NOMO-1 (cell line): ENCODE measurements at regions not wholly inside any gene's neighbourhood (a gene's known extent, or its start where the extent isn't known, plus 50 kb on each side); places are given as distances from the start of the nearest gene placed in this dataset.

Experiments used
- DNase-seq, 2 experiments: peaks; one replicate each; lab custom pipeline; 2025; ENCODE audit not compliant: unreplicated experiment in 2 of 2; lab: John Stamatoyannopoulos, UW

DNA sequence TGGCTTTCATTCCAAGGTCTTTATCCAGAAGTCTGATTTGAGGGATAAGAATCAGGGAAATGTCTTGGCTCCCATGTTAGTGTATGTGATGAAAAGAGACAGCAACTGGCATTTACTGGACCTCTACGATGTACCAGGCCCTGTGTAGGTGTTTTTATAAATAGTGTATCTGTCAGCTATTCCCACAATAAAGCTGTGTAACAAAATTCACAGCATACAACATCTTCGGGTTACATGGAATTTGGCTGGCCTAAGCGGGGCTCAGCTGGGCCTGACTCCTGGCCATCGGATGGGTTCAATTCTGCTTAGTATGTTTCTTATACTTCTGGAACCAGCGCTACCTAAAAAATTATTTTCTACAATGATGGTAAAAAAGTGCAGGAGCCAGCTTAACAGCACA, 128.2 kb downstream of the SNX5 start:
- no peak for DNase-seq

DNA sequence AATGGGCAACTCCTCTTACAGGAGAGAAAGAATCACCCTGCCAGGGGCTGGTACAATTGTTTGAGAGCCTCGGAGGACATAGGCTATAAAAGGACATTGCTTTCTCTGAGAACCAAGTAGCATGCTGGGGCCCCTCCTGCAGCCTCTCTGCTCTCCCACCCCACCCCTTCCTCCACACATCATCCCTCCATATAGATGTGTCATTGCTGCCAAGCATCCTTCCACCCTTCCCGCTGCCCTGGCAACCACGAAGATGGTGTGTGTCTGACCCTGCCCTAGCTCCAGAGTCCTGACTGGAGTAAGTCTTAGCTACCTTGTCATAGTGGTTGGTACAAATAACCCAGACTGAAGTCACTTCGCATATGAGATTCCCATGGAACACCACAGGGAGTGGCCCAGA, 129.7 kb downstream of the SNX5 start:
- no peak for DNase-seq

DNA sequence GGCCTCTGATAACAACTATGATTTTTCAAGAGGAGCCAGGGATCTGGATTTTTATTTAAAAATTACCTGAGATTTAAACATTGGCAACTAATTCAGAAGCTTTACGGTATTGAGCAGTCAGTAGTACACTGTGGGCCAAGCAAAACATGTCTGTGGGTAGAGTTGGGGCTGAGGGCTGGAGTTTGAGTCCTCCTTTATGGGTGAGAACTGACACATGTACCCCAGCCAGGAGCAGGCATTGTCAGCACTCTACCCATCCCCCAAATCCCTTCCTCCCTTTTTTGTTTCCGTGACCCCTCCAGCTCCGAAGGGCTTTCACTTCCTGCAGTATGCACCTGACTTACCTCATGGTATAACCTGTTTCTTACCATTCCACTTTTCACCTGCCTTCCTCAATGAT, 131.4 kb downstream of the SNX5 start:
- no peak for DNase-seq

DNA sequence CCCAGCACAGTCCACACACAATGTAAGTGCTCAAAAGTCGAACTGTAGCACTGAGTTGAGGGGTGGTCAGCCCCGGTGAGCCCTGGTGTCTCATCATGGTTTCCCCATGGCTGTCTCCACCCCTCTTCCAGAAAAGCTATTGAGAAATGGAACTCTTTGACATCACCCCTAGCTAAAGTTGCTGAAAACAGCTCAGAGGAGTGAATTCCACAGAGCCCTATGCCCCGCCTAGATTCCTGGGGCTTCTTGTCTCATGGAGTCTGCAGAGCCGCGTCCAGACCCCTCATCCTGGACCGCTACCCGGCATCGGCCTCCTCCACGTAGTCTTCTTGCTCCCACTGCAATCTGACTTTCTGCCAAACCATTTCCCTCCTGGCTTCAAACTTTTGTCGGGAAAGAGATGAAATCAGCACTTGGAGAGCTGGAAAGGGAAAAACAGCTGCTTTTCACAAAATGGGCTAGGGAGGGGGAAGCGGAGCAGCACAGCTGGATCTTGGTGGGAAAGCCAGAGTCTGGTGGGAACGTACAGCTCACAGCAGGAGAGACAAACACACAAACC, 132.2 kb downstream of the SNX5 start:
- DNase-seq = no peak

DNA sequence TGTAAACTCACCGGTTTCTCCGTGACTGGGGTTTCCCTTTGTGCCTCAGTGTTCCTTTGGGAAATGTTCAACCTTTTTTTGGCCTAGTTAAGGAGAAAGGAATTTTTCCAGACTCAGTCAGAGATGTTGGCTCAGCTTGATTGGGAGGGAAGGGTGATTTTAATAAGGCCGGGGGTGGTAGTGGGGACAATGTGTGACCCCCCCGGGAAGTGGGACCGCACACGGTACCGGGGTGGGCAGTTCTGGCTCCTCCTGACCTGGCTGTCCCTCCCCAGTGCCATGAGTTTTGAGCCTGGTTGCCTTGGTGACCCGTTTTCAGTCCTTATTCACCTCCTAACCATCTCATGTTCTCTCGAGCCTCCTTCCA, 132.7 kb downstream of the SNX5 start:
- no peak for DNase-seq

DNA sequence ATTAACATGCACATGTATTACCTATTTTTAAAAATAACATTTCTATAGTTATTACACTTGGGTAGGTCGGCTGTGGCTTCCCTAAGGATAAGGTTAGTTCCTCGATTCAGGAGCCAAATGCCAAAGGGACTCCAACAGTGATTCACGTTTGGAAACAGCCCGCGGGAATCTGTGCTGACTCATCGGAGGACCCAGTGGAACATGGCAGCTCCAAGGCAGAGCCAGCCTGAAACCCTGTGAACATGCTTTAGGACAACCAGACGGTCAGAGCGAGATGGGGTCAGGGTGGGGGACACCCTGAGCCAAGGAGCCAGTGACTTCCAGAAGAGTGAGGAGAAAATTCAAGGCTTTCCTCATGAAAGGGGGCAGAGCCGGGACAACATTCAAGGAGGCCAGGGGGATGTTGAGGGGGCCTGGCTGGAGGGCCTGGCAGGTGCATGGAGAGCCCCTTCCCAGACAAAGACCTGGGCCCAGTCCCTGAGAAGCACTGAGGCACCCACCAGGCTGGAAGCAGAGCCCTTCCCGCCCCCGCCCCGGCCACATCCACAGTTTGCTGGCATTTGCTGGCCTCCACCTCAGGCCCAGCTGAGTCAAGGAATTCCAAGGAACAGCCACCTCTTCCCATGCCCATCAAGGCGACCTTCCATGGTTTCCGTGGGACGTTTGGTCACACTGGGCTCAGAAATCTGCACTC, 133.2 kb downstream of the SNX5 start:
- DNase-seq = no peak

DNA sequence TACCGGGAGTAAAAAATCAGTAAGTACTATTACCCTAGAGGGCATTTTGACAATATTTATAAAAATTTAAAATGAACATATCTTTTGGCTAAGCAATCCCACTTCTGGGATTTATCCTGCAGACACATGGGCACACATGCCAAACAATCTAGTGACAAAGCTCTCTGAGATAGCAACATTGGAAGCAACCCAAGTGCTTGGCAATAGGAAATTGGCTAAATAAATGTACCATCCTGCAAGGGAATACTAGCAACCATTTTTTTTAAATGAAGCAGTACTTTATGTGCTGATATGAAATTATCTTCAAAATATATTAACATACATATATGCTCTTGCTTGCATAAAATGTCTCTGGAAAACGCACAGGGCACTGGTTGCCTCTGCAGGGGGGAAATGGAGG, 133.8 kb downstream of the SNX5 start:
- no peak for DNase-seq

DNA sequence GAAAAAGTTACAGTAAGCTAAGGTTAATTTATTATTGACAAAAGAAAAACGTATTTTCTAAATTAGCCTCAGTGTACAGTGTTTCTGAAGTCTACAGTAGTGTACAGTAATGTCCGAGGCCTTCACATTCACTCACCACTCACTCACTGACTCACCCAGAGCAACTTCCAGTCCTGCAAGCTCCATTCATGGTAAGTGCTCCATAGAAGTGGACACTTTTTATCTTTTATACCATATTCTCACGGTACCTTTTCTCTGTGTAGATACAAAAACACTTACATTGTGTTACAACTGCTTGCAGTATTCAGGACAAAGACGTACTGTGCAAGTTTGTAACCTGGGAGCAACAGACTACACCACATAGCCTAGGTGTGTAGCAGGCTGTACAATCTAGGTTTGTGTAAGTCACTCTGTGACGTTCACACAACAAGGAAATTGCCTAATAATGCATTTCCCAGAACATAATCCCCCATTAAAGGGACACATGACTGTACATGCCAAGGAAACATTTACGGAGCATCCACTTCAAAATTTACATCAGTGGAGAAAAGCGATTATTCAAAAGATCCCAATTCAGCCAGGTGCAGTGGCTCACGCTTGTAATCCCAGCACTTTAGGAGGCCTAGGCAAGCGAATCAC, 133.4 kb downstream of the BANF2 start:
- DNase-seq = no peak

DNA sequence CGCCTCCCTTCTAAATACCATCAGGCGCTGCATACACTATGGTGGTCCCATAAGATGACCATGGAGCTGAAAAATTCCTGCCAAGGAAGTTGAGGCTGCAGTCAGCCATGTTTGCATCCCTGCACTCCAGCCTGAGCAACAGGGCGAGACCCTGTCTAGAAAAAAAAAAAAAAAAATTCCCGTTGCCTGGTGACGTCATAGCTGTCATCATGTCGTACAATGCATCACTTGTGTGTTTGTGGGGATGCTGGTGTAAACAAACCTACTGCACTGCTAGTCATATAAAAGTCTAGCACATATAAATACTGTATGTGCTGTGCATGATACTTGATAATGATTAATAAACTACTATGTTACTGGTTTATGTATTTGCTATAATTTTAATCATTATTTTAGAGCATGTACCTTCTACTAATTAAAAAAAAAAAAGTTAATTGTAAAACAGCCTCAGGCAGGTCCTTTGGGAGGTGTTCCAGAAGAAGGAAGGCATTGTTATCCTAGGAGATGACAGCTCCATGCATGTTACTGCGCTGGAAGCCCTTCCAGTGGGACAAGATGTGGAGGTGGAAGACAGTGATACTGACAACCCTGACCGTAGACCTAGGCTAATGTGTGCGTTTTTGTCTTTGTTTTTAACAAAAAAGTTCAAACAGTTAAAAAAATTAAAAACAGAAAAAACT, 132.6 kb downstream of the BANF2 start:
- no peak for DNase-seq

DNA sequence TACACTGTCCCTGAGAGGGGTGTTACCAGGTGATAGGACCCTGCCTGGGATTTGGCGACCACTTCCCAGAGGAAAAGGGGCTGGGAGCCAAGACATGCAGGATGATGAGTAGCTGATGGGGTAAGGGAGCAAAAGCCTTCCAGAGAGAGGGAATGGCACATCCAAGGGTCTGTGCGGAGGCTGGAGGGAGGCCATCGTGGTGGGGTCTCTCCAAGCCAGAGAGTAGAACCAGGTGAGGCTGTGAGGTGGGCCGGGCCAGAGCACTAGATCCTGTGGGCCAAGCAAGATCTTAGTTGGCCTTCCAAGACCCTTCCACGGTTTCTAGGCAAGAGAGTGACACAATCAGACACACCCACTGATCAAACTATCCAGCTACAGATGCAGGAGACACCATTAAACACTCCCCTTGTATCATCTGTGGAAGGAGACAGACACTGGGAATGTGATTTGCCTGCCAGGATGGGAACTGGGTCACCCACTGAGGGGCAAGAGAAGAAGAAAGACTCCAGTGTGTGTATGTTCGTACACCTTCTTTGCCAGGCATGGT, 128.9 kb downstream of the BANF2 start:
- DNase-seq = no peak

DNA sequence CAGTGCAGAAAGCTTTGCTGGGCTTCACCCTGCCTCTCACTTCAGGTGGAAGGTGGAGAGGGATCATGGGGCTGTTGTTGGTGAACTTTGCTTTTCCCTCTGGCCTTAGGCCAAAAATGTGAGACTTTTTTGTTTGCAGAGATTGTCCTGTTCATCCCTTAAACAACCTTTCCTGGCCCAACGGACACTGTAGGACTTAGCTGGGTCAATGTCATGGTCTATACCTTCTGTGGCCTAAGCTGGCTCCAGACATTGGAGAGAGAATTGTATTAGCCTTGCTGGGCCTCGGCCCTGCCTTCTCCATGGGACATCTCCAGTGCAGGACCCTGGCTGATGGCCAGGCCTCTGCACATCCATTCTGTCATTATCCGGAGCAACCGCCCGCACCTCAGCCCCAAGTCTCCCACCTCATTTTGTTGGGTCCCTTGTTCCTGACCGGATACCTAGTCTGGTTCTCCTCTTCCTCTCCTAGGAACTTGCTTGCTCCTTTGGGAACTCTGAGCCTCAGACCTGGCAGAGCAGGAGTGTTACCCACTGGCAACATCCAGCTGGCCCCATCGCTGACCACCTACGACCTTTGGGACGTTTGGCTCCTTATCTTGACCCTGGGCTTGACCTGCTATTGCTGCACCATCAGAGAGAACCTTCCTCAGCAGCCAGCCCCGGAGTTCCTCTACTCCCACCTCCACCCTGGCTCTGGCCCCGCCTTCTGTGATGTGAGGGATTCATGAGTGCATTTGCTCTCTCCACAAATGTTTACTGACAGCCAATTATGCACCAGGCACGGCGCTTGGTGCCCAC, 128.2 kb downstream of the BANF2 start:
- no peak for DNase-seq

DNA sequence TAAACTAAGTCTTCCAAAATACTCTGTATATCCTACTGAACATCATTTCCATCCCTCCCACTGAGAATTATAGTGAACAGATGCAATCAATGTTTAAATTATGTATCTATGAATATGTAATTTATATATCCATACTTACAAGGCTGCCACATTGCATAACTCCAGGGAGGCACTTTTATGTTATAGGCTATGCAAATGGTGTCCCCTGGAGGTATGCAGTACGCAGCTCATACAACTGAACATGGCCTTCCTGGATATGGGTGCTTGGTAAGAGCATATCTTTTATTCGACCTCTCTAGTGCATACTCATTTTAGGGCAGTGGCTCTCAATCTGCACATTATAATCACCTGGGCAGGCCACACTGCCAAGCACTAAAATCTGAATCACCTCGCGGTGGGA, 127.3 kb downstream of the BANF2 start:
- no peak for DNase-seq

DNA sequence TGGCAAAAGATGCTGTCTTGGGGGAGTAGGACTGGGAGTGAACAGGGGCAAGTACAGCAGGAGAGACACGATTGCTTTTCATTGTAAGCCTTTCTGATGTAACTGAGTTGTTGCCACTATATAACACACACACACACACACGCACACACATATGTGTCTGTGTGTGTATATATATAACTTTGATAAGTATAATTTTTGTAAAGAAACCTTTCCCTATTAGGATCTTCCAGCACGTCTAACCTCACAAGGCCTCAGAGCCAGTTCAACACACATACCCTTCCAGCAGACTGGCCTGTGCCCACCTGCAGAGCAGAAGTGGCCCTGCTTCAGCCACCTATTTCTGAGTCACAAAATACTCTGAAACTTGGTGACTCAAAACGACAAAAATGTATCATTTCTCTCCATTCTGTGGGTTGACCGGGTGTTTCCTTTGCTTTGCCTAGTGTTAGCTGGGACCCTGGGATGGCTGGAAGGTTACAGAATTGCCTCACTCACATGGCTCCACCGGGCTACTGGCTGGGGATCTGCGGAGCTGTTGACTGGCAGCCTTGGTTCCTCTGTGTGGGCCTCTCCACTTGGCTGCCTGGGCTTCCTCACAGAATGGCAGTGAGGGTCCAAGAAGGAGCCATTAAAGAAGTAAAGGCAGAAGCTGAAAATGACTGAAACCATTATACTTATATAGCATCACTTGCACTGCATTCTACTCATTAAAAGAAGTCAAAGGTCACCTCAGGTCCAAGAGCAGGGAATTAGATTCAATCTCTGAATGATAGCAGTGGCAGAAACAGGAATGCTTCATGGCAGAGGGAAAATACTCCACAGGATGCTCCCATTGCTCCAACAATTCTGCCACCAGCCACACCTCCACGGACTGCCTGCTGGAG, 126.4 kb downstream of the BANF2 start:
- DNase-seq = no peak

DNA sequence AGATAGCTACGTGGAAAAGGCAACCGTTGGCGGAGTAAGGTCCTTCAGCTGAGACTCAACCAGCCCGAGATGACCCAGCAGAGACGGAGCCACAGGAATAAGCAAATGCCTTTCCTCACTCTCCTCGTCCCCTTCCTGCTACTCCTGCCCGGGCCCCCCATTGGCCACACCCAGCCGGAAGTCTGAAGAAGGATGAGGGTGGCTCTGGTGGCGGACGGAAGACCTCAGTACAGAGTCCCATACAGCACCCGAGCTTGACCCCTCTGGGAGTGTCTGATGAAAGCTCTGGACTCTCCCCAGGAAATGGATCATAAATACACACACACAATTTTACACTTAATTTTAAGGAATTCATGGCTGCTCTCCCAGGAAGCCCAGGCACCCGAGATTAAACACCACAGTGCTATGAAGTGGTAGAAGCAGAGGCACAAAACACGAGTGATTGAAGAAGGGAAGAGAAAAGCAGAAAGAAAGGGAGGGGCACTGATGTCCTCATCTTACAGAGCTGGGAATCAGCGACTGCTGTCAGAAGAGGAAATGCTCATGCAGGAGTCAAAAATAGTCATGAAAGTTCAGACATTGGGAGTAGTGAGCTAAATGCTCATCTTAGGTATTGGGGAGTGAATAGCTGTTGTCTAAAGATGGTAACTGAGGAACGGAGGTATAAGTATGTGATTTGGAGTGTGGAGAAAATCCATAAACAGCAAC, 125.6 kb downstream of the BANF2 start:
- peak in 1 of 2 experiments; percentile 26 for DNase-seq

DNA sequence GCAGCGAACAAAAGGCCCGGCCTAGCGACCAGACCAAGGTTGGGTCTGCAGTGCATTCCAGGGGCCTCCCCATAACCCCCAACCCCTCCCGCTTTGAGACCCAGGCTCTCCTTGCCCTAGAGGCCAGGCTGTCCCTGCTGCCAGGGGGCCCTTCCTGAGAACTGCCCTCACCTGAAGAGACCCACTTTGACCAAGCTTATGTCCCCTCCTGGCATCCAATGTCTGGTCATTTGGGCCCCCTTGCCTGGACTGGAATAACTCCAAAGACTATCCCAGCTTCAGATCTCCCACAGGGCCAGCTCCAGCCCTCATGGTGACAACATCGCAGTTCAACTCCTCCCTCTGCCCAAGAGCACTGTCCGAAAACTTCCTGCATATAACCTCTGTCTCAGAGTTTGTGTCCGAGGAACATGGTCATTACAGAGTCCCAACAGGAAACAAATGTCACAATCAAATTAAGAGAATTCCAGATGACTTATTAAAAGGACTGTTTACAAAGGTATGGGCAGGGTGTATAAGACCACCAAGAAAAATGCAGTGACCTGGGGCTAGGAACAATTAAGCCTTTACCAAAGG, 125.0 kb downstream of the BANF2 start:
- DNase-seq = no peak

DNA sequence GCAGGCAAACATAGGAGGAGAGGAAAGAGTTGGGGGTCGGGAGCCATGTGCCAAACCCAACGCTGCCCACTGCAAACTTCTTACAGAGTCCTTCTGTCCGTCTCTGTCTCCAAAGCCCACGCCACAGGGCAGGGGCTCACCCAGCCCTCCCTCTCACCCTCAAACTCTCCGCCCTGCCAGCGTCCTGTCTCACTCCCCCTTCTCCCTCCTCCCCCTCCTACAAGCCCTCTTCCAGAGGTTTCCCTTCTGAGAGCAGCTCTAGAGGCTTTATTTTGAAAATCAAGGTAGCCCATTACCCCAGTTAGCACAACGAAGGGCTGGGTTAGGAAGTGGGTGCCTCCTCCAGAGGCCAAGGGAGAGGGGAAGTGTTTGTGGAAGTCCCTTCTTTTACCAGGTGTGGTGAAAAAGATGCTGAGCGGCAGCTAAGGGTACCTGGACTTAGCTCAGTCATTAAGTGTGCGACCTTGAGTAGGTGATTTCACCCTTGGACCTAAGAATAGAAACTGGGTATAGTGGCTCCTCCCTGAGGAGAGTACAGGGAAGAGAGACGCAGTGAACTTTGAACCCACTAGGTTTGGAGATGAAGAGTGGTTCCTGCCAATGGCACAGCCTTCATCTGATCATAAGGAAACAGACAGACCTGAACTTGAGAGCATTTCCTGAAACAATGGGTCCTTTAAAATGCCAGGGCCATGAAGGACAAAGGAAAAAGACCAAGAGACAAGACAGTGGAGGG, 123.8 kb downstream of the BANF2 start:
- no peak for DNase-seq

DNA sequence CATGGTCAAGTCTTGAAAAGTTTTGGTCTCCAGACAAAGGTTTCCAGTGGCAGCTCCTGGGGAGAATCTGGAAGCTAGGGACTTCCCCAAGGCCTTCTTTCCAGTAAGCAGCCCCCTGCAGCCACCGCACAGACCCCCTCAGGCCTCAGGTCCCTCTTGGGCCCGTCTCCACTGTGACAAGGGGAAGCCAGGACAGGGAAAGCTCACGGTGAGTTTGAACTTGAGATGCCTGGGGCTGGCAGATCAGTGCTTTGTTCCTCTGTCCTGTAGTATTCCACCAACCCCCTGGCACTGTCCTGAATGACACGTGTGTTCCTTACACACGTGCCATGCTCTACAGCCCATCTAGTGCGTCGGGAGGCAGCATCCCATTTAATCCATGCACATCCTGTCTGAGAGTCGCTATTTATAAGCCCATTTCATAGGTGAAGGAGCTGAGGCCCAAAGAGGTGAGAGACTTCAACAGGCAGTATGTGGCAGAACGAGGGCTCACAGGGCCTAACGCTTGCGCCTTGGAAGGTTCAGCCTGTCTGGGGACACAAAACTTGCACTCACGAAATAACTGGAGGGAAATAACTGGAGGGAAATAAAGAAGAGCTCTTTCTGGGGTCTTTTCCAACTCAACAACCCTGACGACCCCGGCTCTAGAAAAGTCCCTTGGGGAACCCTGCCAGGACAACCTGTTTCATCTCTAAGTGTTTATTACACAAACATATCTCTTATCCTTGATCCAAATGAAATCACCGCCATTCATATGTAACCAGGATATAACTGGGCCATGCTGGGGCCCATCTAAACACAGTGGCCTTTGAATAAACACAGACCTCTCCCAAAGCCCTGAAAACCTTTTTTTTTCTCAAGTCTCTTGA, 123.0 kb downstream of the BANF2 start:
- no peak for DNase-seq
